ENCODE measurements at regions not wholly inside any gene's neighbourhood (a gene's known extent, or its start where the extent isn't known, plus 50 kb on each side); places are given as distances from the start of the nearest gene placed in this dataset.

DNA sequence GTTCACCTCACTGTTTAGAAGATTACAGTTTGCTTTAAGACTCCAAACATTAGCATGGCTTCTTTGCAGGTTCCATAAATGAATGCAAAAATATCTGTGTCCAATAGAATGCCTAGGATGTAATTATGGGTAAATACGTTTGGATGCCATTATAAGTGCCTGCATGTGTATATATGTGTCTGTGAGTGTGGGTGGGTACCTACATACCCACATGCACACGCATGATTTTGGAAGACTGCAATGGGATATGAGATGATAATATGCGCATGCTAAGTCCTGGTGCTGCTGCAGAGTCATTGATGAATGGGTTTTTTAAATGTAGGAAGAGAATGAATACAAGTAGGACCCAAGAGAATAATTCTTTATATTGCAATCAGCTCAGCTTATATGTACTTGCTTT is 406.4 kb downstream of the ZSWIM6 start:
- no peak for TF ChIP-seq GATA2 (IDR thresholded peaks at IDR 0.05; ENCODE audit: low read depth, low read length)
- TF ChIP-seq GATA3 (IDR thresholded peaks at IDR 0.05; ENCODE audit: low read depth, low read length) = no peak

- TF ChIP-seq GATA3 (IDR thresholded peaks at IDR 0.05; ENCODE audit: low read depth, low read length) (no peak), GATA2 (IDR thresholded peaks at IDR 0.05; ENCODE audit: low read depth, low read length) (no peak)
Observed at GRCh38 chr5:61744690-61745619, 412.9 kb downstream of the ZSWIM6 start.

GRCh38 chr5:61746831-61747575 is 414.9 kb downstream of the ZSWIM6 start:
- no peak for TF ChIP-seq GATA2 (IDR thresholded peaks at IDR 0.05; ENCODE audit: low read depth, low read length)

GRCh38 chr5:61748121-61748520 is 416.1 kb downstream of the ZSWIM6 start:
- TF ChIP-seq GATA3 (IDR thresholded peaks at IDR 0.05; ENCODE audit: low read depth, low read length) = no peak
- no peak for TF ChIP-seq GATA2 (IDR thresholded peaks at IDR 0.05; ENCODE audit: low read depth, low read length)

DNA sequence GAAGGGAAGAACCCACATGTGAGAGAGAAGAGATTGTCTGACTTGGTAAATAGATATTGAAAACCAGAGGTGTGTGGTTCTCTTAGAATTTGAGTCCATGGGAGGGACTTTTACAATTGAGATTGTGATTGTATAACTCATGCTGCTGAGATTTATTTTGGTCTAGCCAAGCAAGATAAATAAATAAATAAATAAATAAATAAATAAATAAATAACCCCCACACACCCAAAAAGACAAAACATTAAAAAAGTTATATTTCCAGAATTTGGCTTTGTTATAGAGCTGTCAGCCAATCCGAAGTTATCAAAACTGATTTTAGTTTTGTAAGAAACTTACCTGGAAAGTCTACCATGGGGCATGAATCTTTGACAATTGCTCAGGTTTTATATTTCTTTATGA is 416.6 kb downstream of the ZSWIM6 start:
- no peak for TF ChIP-seq GATA2 (IDR thresholded peaks at IDR 0.05; ENCODE audit: low read depth, low read length)
- TF ChIP-seq GATA3 (IDR thresholded peaks at IDR 0.05; ENCODE audit: low read depth, low read length) = no peak

DNA sequence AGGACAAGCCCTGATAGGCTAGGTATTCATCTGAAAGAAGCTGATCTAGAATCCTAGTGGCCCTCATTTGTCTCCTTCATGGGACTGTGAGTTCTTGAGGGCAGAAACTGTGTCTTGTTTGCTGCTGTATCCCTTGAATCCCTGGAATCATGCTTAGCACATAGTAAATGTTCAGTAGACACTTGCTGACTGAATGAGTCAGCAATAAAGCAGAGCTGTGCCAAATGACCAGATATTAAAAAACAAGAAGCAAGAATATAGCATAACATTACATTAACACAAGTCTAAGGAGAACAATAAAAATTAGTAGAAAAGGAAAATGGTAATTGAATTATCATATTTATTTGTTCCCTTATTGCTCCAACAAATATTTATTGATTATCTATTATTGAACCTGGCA is 420.5 kb downstream of the ZSWIM6 start:
- no peak for TF ChIP-seq GATA2 (IDR thresholded peaks at IDR 0.05; ENCODE audit: low read depth, low read length)
- TF ChIP-seq GATA3 (IDR thresholded peaks at IDR 0.05; ENCODE audit: low read depth, low read length) = no peak

DNA sequence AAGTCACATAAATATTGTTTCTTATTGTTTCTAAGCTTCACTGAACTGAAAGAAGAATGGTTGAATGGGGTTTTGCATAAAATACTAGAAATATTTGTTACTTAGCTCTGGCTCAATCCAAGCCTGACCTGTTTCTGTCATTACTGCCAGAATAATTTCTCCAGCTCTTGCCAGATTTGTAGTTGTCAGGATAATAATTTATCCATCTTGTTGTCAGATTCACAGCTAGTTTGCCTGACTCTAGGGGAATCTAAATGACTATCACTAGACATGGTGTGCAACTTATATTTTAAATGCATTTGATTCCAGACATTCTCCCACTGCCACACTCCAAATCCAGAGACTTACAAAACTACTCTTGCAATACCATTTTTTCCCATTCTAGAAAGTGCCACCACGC is 422.7 kb downstream of the ZSWIM6 start:
- TF ChIP-seq GATA2 (IDR thresholded peaks at IDR 0.05; ENCODE audit: low read depth, low read length) = no peak
- TF ChIP-seq GATA3 (IDR thresholded peaks at IDR 0.05; ENCODE audit: low read depth, low read length) = no peak

- TF ChIP-seq GATA3 (IDR thresholded peaks at IDR 0.05; ENCODE audit: low read depth, low read length) (no peak), GATA2 (IDR thresholded peaks at IDR 0.05; ENCODE audit: low read depth, low read length) (no peak)
Observed at GRCh38 chr5:61755726-61756222, 423.7 kb downstream of the ZSWIM6 start.

DNA sequence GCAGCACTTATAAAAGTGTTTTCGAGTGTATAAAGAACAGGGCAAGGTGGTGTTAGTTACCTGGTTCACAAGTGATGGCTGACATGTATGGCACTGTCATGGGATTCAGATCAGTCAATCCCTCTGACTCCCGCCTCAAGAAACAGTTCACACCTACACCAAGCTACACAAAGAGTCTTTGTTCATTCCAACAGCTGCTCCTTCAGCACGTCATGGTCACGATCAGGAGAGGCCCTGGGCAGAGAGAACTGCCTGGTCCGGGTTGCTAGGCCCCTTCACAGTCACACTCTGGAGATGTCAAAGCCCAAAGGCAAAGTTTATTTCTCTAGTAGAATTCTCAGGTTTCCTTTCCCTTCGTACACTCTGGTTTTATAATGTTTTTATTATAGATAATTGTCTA is 426.7 kb downstream of the ZSWIM6 start:
- TF ChIP-seq GATA3 (IDR thresholded peaks at IDR 0.05; ENCODE audit: low read depth, low read length) (no peak), GATA2 (IDR thresholded peaks at IDR 0.05; ENCODE audit: low read depth, low read length) (no peak)

DNA sequence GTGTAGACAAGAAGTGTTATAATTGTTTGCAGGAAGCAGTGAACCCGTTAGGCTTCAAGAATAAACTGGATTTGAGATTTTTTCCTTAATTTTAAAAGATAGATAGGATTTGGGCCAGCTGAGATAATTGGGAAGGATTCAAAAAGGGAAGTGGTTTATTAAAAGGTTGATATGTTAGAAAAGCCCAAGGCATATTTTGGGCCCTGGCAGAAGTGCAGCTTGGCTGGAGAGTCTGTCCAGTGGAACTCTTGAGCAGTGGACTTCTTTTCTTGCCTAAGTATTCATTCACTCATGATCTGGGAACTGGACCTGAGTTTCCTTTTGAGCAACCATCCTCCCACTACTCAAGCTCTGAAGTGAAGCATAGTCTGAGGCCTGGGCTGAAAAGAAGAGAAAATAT is 433.4 kb downstream of the ZSWIM6 start:
- no peak for TF ChIP-seq GATA2 (IDR thresholded peaks at IDR 0.05; ENCODE audit: low read depth, low read length)
- no peak for TF ChIP-seq GATA3 (IDR thresholded peaks at IDR 0.05; ENCODE audit: low read depth, low read length)

DNA sequence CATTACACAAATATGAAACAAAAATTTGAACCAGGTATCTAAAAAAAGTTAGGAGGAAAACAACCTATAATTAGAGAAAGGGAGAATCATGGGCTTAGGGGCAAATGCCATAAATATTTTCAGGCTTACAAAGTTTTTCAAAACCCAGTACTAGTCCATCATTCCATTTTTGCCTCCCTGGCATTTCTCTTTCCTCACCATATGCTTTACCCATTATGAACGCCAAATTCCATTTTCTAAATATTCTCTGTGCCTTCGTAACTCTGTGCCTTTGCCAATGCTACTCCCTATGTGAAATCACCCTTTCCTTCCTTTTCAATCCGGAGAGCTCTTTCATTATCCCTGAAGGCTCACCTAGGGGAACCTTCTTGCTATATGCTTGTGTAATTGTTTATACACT is 434.1 kb downstream of the ZSWIM6 start:
- no peak for TF ChIP-seq GATA2 (IDR thresholded peaks at IDR 0.05; ENCODE audit: low read depth, low read length)
- no peak for TF ChIP-seq GATA3 (IDR thresholded peaks at IDR 0.05; ENCODE audit: low read depth, low read length)

- 0 out of 2 replicates have a peak, but pooled peaks have one; percentile 33 for TF ChIP-seq GATA2 (IDR thresholded peaks at IDR 0.05; ENCODE audit: low read depth, low read length)
- no peak for TF ChIP-seq GATA3 (IDR thresholded peaks at IDR 0.05; ENCODE audit: low read depth, low read length)
Observed at GRCh38 chr5:61767231-61768080, 435.4 kb downstream of the ZSWIM6 start.

DNA sequence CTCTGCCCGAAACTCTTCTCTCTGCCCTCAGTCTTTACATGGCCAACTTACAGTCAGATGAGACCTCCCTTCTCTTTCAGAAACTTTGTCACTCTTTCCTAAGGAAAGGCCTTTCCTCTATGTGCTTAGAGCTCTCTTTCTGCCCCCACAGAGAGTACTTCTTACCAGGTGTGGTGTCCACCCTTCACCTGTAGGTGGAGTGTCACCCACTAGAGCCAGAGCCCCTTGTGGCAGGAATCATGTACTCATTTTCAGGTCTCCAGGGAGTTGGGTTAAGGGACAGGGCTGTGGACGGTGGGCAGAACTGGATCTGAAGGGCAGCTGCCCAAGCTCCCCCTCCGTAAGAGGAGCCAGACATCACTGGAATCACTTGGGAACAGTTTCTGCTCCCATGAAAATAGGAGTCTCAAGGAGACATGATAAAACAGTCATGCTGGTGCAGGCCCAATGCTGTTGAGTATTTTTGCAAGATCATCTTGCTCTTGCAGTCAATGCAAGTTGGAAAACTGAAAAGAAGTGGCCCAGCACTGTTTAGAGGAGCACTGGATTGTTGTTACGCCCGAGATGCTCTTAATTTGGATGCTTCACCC is 436.7 kb downstream of the ZSWIM6 start:
- TF ChIP-seq GATA2 (IDR thresholded peaks at IDR 0.05; ENCODE audit: low read depth, low read length) (no peak), GATA3 (IDR thresholded peaks at IDR 0.05; ENCODE audit: low read depth, low read length) (no peak)
